DMS53 (cell line): ENCODE measurements at regions not wholly inside any gene's neighbourhood (a gene's known extent, or its start where the extent isn't known, plus 50 kb on each side); places are given as distances from the start of the nearest gene placed in this dataset.
A peak's percentile ranks its signal among the peaks of the same experiment; 100 is the strongest.

ENCODE experiments used
- DNase-seq: peaks from one replicate; lab custom pipeline; 2025; lab: John Stamatoyannopoulos, UW

- DNase-seq = no peak
Observed at GRCh38 chr9:1490341-1491232, 440.4 kb downstream of the DMRT2 start.

GRCh38 chr9:1492156-1492555 is 442.0 kb downstream of the DMRT2 start:
- DNase-seq = no peak

GRCh38 chr9:1495282-1496030 is 445.3 kb downstream of the DMRT2 start:
- peak; percentile 41 for DNase-seq

DNA sequence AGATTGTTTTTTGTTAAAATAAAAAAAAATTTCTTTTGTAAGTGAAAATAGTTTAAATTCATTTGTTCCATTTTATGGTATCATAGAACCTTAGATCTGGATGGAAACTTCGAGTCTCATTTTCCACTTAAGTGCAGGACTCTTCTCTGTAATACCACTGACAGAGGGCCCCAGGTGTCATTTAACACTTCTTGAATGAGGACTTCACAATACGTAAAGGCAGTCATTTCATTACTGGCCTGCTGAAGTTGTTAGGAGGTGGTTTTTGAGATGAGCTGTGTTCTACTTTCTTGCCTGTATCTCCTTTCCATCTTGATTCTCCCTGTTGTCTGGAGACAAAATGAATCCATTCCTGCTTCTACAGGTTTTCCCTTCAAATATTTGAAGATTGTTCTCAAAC is 455.3 kb downstream of the DMRT2 start:
- no peak for DNase-seq

DNA sequence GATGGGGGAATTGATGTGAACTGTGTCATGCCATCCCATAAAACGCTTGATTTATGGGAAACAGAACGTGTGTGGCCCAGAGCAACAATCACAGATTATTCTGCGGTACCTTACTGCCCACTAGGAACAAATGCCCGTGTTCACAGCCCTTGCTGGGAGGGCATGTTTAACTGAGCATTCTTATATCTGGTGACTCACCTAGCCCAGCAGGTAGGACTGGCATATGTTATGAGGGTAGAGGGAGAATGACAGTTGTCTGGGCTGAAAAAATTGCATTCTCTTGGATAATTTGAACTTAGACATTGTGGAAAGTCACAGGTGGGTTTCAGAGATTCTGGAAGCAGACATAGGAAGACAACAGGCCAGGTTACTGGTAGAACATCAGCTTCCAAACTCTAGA is 460.6 kb downstream of the DMRT2 start:
- no peak for DNase-seq

GRCh38 chr9:1513105-1513504 is 462.9 kb downstream of the DMRT2 start:
- no peak for DNase-seq

DNA sequence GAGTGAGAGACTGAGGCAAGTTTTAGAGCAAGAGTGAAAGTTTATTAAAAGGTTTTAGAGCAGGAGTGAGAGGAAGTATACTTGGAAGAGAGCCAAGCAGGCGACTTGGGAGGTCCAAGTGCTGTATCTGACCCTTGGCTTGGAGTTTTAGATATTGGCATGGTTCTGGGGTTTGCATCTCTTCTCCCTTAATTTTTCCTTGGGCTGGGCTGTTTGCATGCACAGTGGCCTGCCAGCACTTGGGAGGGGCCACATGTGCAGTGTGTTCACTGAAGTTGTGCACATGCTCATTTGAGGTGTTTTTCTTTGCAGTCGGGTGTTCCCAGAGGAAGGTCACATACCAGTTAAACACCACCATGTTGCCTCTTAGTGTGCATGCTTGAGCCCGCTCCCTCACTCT is 464.1 kb downstream of the DMRT2 start:
- no peak for DNase-seq

GRCh38 chr9:1514776-1515363 is 464.7 kb downstream of the DMRT2 start:
- no peak for DNase-seq

- no peak for DNase-seq
Observed at GRCh38 chr9:1515557-1515956, 465.4 kb downstream of the DMRT2 start.

DNA sequence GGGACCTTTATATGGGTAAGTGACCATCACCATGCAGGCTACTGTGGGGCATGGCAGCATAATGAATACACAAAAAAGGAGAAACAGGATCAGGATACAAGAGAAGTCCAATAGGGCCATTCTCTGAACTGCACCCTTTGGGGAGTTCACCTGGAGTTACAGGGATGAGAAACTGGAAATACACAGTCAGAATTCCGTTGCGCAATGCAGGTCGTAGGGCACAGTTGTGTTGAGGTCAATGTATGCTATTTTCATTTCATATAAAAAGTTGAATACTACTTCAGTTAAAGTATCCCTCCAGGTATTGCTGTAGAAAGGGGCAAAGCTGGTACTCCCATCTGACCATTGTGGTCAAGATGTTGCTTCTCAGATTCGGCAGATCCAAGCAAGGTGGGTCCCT is 471.4 kb downstream of the DMRT2 start:
- no peak for DNase-seq

GRCh38 chr9:1522219-1522767 is 472.1 kb downstream of the DMRT2 start:
- DNase-seq = no peak

DNA sequence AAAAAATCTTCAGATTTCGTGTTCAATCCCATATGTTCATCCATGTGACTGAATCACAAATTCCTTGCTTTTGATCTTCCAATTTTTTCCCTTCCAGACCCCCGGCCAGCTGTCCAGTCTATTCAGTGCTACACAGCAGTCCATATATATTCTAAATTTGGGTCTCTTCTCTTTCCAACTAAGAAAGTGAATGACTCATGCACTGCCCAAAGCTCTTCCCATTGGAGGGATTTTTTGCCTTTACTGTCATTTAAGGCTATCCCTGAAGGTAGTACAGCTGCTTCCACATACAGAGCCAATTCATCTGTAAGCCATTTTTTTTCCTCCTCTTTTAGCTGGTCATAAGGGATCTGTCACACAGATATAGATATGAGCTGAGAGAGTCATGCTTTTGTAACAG is 478.3 kb downstream of the DMRT2 start:
- no peak for DNase-seq

GRCh38 chr9:1530696-1531095 is 480.5 kb downstream of the DMRT2 start:
- no peak for DNase-seq

- DNase-seq = peak; percentile 33
Observed at GRCh38 chr9:1531424-1531823, 481.3 kb downstream of the DMRT2 start.

DNA sequence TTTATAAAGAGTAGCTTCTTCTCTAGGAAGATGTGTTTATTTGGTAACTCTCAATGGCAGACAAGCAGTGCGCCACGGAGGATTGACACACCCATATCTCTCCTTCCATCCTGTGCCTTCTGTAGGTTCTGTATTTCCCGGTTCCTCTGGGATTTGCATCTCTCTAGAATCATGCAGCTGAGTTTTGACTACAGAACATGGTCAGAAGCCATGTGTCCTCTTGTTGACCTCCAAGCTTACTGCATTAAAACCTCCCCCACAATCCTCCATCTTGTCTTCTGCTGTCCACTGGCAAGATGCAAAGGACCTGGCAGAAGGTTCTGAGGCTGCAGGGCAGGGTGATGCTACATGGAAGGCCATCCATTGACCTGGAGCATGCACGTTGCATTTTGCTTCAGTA is 482.0 kb downstream of the DMRT2 start:
- no peak for DNase-seq

- DNase-seq = no peak
Observed at GRCh38 chr9:1535051-1535450, 480.1 kb upstream of the SMARCA2 start.

DNA sequence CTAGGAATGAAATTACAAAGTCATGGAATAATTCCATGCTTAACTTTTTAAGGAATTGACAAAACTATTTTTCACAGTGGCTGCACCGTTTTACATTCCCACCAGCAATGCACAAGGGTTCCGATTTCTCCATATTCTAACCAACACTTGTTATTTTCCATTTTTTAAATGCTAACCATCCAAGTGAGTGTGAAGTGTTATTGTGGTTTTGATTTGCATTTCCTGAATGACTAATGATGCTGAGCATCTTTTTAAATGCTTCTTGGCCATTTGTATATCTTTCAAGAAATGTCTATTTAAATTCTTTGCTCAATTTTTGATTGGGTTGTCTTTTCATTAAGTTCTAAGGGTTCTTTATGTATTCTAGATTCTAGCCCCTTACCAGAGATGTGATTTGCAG is 479.5 kb upstream of the SMARCA2 start:
- DNase-seq = no peak

DNA sequence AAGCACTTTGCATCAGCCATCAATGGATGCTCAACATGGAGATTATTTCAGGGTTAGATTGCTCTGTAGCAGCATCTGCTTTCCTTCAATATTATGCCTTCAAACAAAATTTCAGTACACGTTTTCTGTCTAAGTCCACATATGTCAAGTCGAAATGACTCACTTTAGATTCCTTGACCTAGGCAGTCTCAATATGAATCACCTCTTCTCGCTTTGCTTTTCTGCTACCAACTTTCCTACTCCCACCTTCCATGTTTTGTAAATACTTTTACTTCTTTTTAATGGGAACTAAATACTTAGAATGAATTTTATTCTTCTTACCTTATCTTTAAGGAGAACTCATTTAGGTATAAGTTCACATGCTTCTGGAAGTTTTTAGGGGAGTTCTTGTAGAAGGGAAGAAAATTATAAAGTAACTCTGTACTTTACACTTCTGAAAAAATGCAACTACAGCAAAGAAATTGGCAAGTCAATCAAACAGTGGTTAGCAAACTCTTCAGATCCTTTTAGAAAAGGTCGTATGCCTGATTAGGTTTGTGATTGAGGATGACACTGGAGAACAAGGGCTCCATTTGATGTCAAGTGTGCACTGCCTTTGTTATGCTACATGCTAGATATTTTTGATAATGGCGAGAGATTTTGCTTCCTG is 478.5 kb upstream of the SMARCA2 start:
- DNase-seq = no peak

GRCh38 chr9:1538301-1538700 is 476.8 kb upstream of the SMARCA2 start:
- no peak for DNase-seq

DNA sequence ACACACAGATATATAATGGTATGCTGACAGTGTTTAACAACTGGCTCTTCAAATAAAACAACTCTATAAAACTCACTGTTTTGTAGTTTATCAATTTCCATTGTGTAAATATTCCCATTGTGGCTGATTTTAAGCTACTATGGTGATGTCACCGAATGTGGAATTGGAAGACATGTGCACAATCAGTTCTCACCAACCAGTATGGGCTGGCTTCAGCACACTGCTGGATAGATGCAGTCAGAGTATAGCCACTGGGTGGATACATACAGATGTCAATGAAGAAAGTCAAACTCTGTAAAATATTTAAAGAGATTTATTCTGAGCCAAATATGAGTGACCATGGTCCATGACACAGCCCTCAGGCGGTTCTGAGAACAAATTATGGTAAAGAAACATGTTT is 475.9 kb upstream of the SMARCA2 start:
- DNase-seq = no peak

DNA sequence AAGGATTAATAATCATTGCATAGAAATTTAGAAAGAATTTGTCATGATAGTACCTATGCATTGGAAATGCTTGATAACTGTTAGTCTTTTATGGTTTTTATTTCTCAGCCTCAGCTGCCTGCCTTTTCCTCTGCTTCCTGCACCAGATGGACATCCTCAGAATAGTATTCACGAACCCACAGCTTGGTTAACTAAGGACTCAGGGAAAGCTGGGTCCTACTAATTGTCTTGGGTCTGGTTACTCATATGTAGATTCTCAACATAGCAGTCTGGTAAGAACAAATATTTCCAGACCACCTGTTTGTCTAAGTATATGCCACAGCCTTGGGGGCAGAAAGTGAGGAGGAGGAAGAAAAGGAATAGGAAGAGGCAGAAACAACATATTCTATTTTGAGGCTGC is 464.5 kb upstream of the SMARCA2 start:
- no peak for DNase-seq
